ENCODE measurements at regions not wholly inside any gene's neighbourhood (a gene's known extent, or its start where the extent isn't known, plus 50 kb on each side); places are given as distances from the start of the nearest gene placed in this dataset.
A peak's percentile ranks its signal among the peaks of the same experiment; 100 is the strongest.

GRCh38 chr11:69545976-69546617 lies 64.6 kb downstream of the LINC01488 start:
- DNase-seq (ENCODE audit: low spot score) = peak; percentile 65

- DNase-seq (ENCODE audit: low spot score) = peak; percentile 49
Observed at GRCh38 chr11:69546735-69547370, 65.4 kb downstream of the LINC01488 start.

GRCh38 chr11:69550846-69551245 lies 69.4 kb downstream of the LINC01488 start:
- DNase-seq (ENCODE audit: low spot score) = no peak

- DNase-seq (ENCODE audit: low spot score) = peak; percentile 16
Observed at GRCh38 chr11:69551963-69552362, 70.5 kb downstream of the LINC01488 start.

GRCh38 chr11:69552951-69553350 lies 71.5 kb downstream of the LINC01488 start:
- peak; percentile 81 for DNase-seq (ENCODE audit: low spot score)

- peak; percentile 78 for DNase-seq (ENCODE audit: low spot score)
Observed at GRCh38 chr11:69553416-69554357, 72.2 kb downstream of the LINC01488 start.

GRCh38 chr11:69554849-69555248 lies 73.4 kb downstream of the LINC01488 start:
- DNase-seq (ENCODE audit: low spot score) = peak; percentile 75

GRCh38 chr11:69557266-69557665 lies 75.8 kb downstream of the LINC01488 start:
- peak; percentile 69 for DNase-seq (ENCODE audit: low spot score)

- peak; percentile 20 for DNase-seq (ENCODE audit: low spot score)
Observed at GRCh38 chr11:69558519-69558941, 77.1 kb downstream of the LINC01488 start.

GRCh38 chr11:69559181-69559580 lies 77.7 kb downstream of the LINC01488 start:
- peak; percentile 45 for DNase-seq (ENCODE audit: low spot score)

GRCh38 chr11:69560141-69560790 lies 78.8 kb downstream of the LINC01488 start:
- DNase-seq (ENCODE audit: low spot score) = no peak

GRCh38 chr11:69562302-69562701 lies 78.7 kb upstream of the CCND1 start:
- DNase-seq (ENCODE audit: low spot score) = no peak

- DNase-seq (ENCODE audit: low spot score) = peak; percentile 53
Observed at GRCh38 chr11:69562816-69563215, 78.1 kb upstream of the CCND1 start.

- DNase-seq (ENCODE audit: low spot score) = no peak
Observed at GRCh38 chr11:69563306-69563705, 77.7 kb upstream of the CCND1 start.

- no peak for DNase-seq (ENCODE audit: low spot score)
Observed at GRCh38 chr11:69563946-69564775, 76.8 kb upstream of the CCND1 start.

- DNase-seq (ENCODE audit: low spot score) = no peak
Observed at GRCh38 chr11:69566001-69566400, 75.0 kb upstream of the CCND1 start.

GRCh38 chr11:69567951-69568808 lies 72.8 kb upstream of the CCND1 start:
- no peak for DNase-seq (ENCODE audit: low spot score)

GRCh38 chr11:69568809-69569097 lies 72.2 kb upstream of the CCND1 start:
- DNase-seq (ENCODE audit: low spot score) = no peak

- DNase-seq (ENCODE audit: low spot score) = no peak
Observed at GRCh38 chr11:69569306-69570200, 71.4 kb upstream of the CCND1 start.

Measured in mesenteric fat pad (tissue), 1 donor.